ENCODE measurements at regions not wholly inside any gene's neighbourhood (a gene's known extent, or its start where the extent isn't known, plus 50 kb on each side); places are given as distances from the start of the nearest gene placed in this dataset.

DNA sequence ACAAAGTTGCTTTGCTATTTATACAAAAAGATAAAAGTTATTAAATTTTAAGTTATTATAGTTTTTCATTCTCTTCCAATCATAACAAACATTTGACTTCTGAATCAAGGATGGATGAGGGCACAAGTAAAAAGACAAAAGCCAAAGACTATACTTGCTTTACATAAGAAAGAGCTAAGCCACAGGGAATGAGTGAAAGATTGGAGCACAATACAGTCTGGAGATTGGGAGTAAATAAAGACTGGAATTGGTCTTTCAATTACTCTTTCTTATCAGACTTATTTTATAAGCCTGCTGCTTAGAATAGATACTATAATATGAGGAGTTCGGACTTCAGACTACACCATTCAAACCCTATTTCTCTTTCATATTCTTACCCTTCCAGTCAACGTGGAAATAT lies 1874.1 kb upstream of the PRR20A start:
- Histone ChIP-seq H3K36me3 (no peaks in the 10 kb centered on the region), H3K27me3 (no peaks in the 10 kb centered on the region), H3K4me3 (ENCODE audit: low read depth, low read length) (no peak overlapping the region), H3K4me1 (no peaks in the 10 kb centered on the region), H3K9me3 (no peaks in the 10 kb centered on the region)
- DNase-seq = no peak
- TF ChIP-seq, protein P1, sequence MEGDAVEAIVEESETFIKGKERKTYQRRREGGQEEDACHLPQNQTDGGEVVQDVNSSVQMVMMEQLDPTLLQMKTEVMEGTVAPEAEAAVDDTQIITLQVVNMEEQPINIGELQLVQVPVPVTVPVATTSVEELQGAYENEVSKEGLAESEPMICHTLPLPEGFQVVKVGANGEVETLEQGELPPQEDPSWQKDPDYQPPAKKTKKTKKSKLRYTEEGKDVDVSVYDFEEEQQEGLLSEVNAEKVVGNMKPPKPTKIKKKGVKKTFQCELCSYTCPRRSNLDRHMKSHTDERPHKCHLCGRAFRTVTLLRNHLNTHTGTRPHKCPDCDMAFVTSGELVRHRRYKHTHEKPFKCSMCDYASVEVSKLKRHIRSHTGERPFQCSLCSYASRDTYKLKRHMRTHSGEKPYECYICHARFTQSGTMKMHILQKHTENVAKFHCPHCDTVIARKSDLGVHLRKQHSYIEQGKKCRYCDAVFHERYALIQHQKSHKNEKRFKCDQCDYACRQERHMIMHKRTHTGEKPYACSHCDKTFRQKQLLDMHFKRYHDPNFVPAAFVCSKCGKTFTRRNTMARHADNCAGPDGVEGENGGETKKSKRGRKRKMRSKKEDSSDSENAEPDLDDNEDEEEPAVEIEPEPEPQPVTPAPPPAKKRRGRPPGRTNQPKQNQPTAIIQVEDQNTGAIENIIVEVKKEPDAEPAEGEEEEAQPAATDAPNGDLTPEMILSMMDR (IDR thresholded peaks at IDR 0.05; ENCODE audit: low read depth, low read length) = no peak

GRCh38 chr13:55298201-55298600 lies 1842.5 kb upstream of the PRR20A start:
- no peak for DNase-seq
- Histone ChIP-seq H3K4me1 (no peaks in the 10 kb centered on the region), H3K4me3 (ENCODE audit: low read depth, low read length) (no peak overlapping the region), H3K36me3 (no peaks in the 10 kb centered on the region), H3K9me3 (no peaks in the 10 kb centered on the region), H3K27me3 (no peaks in the 10 kb centered on the region)
- TF ChIP-seq, protein P1 (IDR thresholded peaks at IDR 0.05; ENCODE audit: low read depth, low read length) = no peak

DNA sequence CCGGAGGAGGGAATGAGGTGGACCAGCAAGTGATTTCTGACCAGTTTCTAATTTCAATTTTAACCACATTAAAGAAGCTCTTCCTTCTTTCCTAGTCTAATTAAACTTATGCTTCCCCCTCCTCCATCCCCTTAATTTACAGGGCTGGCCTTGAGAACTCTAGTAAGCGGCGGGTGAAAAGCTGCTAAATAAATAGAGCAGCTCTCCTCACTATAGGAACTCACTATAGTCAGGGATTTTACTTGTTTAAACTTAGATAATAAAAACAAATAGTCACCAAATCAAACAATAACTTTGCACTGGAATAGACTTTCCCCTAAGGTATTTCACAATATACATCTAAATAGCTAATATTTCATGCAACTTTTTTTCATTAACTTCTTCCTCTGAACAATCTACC lies 1838.2 kb upstream of the PRR20A start:
- TF ChIP-seq, protein P1 (IDR thresholded peaks at IDR 0.05; ENCODE audit: low read depth, low read length) = no peak
- no peak overlapping the region for H3K4me3 ChIP-seq (ENCODE audit: low read depth, low read length)
- DNase-seq = no peak
- H3K36me3 ChIP-seq = no peaks in the 10 kb centered on the region
- H3K27me3 ChIP-seq = no peaks in the 10 kb centered on the region
- no peaks in the 10 kb centered on the region for H3K9me3 ChIP-seq
- no peaks in the 10 kb centered on the region for H3K4me1 ChIP-seq

DNA sequence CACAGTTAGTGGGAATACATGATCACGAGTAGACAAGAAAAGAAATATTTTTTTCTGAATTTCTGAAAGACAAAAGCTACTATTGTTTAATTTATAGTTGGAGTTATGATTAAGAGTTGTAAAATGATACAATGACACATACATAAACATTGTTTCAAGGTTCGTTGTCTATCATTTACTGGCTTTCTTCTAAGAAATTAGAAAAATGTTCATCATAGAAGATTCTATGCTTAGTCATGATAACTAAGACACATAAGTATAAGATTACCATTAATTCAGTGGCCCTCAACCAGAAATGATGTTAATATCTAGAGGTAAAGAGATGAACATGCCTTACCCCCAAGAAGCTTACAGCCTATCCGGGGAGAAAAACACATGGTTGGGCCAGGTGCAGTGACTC lies 1832.8 kb upstream of the PRR20A start:
- no peak overlapping the region for H3K4me3 ChIP-seq (ENCODE audit: low read depth, low read length)
- H3K4me1 ChIP-seq = no peaks in the 10 kb centered on the region
- H3K36me3 ChIP-seq = no peaks in the 10 kb centered on the region
- no peaks in the 10 kb centered on the region; the same call in 1 of the 2 replicates for H3K27me3 ChIP-seq
- no peak for DNase-seq
- TF ChIP-seq, protein P1 (IDR thresholded peaks at IDR 0.05; ENCODE audit: low read depth, low read length) = no peak
- no peaks in the 10 kb centered on the region for H3K9me3 ChIP-seq

- TF ChIP-seq, protein P1 (IDR thresholded peaks at IDR 0.05; ENCODE audit: low read depth, low read length) = no peak
- Histone ChIP-seq H3K4me1 (no peaks in the 10 kb centered on the region), H3K27me3 (no peaks in the 10 kb centered on the region), H3K36me3 (no peaks in the 10 kb centered on the region), H3K9me3 (no peaks in the 10 kb centered on the region), H3K4me3 (ENCODE audit: low read depth, low read length) (no peak overlapping the region)
- no peak for DNase-seq
Measured at GRCh38 chr13:55341891-55342290, 1798.8 kb upstream of the PRR20A start.

DNA sequence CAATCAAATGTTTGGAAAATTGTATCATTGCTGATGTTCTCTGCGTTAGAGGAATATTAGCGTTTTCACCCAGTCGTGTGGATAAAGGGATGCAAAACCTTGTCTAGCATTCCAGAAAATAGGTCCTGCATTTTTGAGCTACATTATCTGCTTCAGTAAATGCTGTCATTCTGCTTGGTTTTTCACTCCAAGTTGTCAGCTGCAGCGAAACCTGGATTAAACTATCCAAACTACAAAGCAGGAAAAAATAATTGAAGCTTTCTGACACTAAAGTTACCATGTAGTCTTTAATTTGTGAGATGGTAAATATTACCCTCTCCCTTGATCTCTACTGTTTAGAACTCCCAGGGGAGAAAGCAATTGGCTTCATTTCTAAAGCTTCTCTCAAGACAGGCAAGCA lies 1795.5 kb upstream of the PRR20A start:
- Histone ChIP-seq H3K4me3 (ENCODE audit: low read depth, low read length) (no peak overlapping the region), H3K9me3 (no peaks in the 10 kb centered on the region), H3K4me1 (no peaks in the 10 kb centered on the region), H3K36me3 (no peaks in the 10 kb centered on the region), H3K27me3 (no peaks in the 10 kb centered on the region)
- TF ChIP-seq, protein P1 (IDR thresholded peaks at IDR 0.05; ENCODE audit: low read depth, low read length) = no peak
- DNase-seq = no peak
